Activated CD4-positive, alpha-beta memory T cell treated with anti-CD3 and anti-CD28 coated beads, Interleukin-2, amount 10 ng/mL, durations not matched to agents 7 days and 5 days (primary cell): ENCODE measurements at regions not wholly inside any gene's neighbourhood (a gene's known extent, or its start where the extent isn't known, plus 50 kb on each side); places are given as distances from the start of the nearest gene placed in this dataset.

Experiments
- CTCF ChIA-PET: fragments of 350-600 bp; sonication (Branson Sonifier 250); formaldehyde crosslinking; loops from one replicate; lab custom pipeline; 2021; ENCODE audit warnings: antibody characterized with exemption, inconsistent platforms; lab: Charles Lee
- POLR2A ChIA-PET: fragments of 350-600 bp; sonication (Branson Sonifier 250); formaldehyde crosslinking; loops from one replicate; lab custom pipeline; 2021; ENCODE audit warnings: antibody characterized with exemption; lab: Charles Lee
- DNase-seq: peaks from one replicate; pipeline ENCODE4 v3.0.0-alpha.2; 2020
- H3K27ac Mint-ChIP-seq: one replicate; pipeline ENCODE4 v1.8.0; 2021; ENCODE audit warnings: mild to moderate bottlenecking, mixed read lengths
- H3K27me3 Mint-ChIP-seq: one replicate; pipeline ENCODE4 v1.8.0; 2021; ENCODE audit warnings: mixed read lengths
- H3K36me3 Mint-ChIP-seq: one replicate; pipeline ENCODE4 v1.8.0; 2021; ENCODE audit warnings: low read depth, mixed read lengths
- H3K4me1 Mint-ChIP-seq: one replicate; pipeline ENCODE4 v1.8.0; 2021; ENCODE audit warnings: mixed read lengths
- H3K4me3 Mint-ChIP-seq: one replicate; pipeline ENCODE4 v1.8.0; 2021; ENCODE audit warnings: mild to moderate bottlenecking, mixed read lengths
- H3K9me3 Mint-ChIP-seq: one replicate; pipeline ENCODE4 v1.8.0; 2021; ENCODE audit warnings: mixed read lengths

DNA sequence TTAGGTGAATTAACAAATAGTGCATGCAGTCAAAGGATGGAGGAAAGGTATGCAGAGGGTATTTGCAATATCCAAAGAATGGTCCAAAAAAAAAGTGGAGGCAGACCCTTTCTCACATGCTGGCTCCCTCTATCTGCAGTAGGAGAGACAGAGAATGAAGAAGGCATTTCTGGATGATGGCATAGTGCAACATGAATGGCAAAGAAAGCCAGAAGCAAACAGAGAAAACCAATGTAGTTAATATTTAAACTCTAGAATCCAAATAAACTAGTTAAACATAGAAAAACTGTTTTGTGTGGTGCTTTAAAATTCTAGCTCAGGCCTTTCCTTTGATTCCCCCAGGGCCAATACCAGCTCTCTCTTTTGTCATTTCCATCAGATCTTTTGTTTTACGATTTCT lies 403.1 kb upstream of the WWC1 start:
- Mint-ChIP-seq H3K36me3 (no peaks in the 10 kb centered on the region), H3K9me3 (no peaks in the 10 kb centered on the region), H3K4me1 (no peaks in the 10 kb centered on the region), H3K4me3 (no peak overlapping the region), H3K27me3 (no peaks in the 10 kb centered on the region), H3K27ac (no peak overlapping the region)
- ChIA-PET POLR2A (no interaction called here), CTCF (no interaction called here)
- DNase-seq, result no peak

DNA sequence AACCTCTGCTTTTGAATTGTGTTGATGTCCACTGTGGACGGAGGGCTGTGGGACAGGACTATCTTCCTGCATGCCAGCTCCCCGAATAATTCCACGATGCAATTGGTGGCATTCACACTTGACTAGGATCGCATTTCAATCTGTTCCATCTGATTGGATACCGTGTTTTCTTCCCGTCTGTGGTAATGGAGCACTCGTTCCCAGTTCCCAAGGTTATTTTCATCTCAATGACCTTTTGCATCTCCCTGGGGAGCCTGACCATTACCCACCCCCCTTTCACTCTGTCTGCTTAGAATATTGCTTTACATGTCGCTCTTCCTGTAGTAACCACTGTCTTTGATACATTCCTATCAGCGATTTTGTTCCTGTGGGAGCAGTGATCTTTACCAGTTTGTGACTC lies 402.2 kb upstream of the WWC1 start:
- H3K4me1 Mint-ChIP-seq, result no peaks in the 10 kb centered on the region
- H3K36me3 Mint-ChIP-seq, result no peaks in the 10 kb centered on the region
- no peak overlapping the region for H3K4me3 Mint-ChIP-seq
- H3K9me3 Mint-ChIP-seq, result no peaks in the 10 kb centered on the region
- CTCF ChIA-PET, result no interaction called here
- no peaks in the 10 kb centered on the region for H3K27me3 Mint-ChIP-seq
- no peak overlapping the region for H3K27ac Mint-ChIP-seq
- DNase-seq, result no peak
- POLR2A ChIA-PET, result no interaction called here

DNA sequence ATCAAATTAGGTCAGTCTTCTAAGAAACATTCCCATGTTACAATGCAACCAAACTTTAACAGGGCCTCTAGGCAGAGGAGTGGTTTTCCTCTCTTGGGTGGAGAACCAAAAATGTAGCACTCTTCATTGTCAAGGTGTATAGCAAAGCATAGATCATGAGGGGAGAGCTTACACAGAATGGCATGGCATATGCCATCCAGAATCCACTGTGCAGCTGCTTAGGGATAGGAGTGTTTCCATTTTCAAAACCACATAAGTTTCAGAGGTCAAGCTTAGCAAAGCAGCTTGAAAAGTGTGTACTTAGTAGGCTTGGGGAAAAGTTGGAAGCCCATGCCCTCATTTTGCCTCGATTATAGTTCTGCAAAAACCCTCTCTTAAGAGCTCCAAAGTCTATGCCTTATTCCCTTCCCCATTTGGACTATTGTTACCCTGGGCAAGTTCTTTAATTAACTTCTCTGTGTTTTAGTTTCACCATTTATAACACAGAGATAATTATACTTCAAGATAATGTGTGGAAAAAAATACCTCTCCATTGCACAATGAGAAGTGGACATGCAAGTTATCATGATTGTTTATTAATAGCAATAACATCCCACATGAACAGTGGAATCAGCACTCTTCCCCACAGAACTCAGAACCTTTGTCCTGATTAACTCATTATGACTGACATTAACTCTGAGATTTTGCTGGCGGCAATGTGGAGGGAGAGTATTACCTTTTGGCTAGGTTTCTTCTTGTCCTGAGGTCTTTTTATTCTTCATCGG lies 398.9 kb upstream of the WWC1 start:
- Mint-ChIP-seq H3K9me3 (no peaks in the 10 kb centered on the region), H3K4me1 (no peaks in the 10 kb centered on the region), H3K36me3 (no peaks in the 10 kb centered on the region), H3K4me3 (no peak overlapping the region), H3K27ac (no peak overlapping the region), H3K27me3 (no peaks in the 10 kb centered on the region)
- no peak for DNase-seq
- CTCF ChIA-PET, result no interaction called here
- POLR2A ChIA-PET, result no interaction called here

DNA sequence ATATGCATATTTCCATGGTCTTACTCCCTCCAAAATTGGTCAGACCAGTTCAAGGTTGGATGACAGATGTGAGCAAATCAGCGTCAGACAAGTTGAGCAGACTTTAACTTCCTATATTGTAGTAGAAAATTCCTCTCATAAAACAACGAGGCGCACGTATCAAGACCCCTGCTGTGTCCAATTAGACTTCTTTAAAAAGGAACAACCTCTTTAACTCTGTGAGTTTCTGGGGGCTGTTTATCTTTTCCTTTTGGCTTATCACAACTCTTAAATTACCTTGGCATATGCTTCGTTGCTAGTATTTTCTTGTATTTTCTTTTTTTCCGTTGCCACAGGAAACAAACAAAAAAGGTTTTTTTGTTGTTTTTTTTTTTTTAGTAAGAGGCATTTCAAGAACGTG lies 398.2 kb upstream of the WWC1 start:
- no peak for DNase-seq
- ChIA-PET CTCF (no interaction called here), POLR2A (no interaction called here)
- Mint-ChIP-seq H3K27me3 (no peaks in the 10 kb centered on the region), H3K4me1 (no peaks in the 10 kb centered on the region), H3K36me3 (no peaks in the 10 kb centered on the region), H3K4me3 (no peak overlapping the region), H3K9me3 (no peaks in the 10 kb centered on the region), H3K27ac (no peak overlapping the region)

DNA sequence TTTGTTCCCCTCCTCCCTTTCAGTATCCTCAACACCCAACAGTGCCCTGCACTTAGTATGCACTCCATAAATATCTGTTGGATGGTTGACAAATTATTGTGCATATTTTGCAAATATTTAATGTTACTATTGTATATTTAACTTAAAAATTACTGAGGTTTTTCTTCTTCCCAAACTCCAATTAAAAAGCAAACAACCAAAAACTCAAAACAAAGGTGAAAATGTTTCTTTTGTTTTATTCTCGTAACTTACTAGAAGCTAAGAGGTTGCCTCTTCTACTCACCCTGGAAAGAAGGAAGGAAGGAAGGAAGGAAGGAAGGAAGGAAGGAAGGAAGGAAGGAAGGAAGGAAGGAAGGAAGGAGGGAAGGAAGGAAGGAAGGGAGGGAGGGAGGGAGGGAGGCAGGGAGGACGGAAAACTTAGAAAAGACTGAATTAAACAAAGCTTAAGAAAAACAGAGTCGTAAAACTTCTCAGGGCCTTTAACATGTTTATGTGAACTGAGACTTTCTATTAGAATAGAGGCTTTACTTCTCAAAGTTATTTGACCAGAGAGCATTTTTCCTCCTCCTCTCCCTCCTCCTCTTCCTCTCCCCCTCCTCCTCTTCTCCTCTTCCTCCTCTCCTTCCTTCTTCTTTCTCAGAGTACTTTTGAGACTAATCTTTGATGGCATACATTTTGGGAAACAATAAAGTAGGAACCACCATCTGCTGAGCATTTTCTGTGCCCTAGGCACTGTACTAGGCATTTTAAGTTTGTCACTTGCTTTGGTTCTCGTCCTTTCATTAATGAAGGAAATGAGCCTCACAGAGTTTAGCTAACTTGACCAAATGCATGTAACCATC lies 396.6 kb upstream of the WWC1 start:
- POLR2A ChIA-PET, result no interaction called here
- Mint-ChIP-seq H3K9me3 (no peaks in the 10 kb centered on the region), H3K4me1 (no peaks in the 10 kb centered on the region), H3K4me3 (no peak overlapping the region), H3K36me3 (no peaks in the 10 kb centered on the region), H3K27ac (no peak overlapping the region), H3K27me3 (no peaks in the 10 kb centered on the region)
- CTCF ChIA-PET, result interaction anchor here (1.3 kb wide), 1 partner anchor 11 kb away, joined by 3 read pairs; no protein-coding TSS in a partner anchor
- no peak for DNase-seq

DNA sequence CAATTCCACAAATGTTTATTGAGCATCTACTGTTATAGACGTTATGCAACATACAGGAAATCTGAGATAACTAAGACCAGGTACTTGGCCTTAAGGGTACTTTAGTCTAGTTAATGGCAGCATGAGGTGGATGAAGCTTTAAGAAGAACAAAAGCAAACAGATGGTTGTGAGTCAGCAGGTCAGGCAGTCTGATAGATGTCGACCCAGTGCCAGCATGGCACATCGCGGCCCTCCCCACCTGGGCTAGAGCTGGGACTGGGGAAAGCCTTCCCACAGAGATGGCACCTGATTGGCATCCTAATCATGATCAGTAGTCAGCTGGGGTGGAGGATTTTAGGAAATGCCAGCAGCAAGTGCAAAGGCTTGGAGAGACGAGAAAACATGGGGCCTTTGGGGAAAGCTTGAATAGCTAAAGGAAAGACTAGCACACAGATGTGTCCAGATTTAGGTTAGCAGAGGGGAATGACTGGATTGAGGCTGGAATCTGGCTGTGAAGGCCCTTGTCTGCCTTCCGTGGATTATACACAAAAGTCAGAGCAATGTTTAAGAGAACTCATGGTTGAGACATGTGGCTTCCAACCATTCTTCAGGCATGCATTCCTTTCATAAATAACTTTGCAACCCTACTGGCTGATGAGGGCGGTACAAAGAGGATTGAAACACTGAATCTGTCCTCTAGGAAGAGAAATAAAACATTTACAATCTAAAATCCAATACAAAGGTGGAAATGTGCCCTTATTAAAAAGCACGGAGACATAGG lies 395.4 kb upstream of the WWC1 start:
- ChIA-PET POLR2A (no interaction called here), CTCF (interaction anchor here (1.3 kb wide), 1 partner anchor 10 kb away, joined by 3 read pairs; no protein-coding TSS in a partner anchor)
- H3K36me3 Mint-ChIP-seq, result no peaks in the 10 kb centered on the region
- H3K4me1 Mint-ChIP-seq, result no peaks in the 10 kb centered on the region
- H3K27me3 Mint-ChIP-seq, result no peaks in the 10 kb centered on the region
- no peak for DNase-seq
- no peak overlapping the region for H3K27ac Mint-ChIP-seq
- no peaks in the 10 kb centered on the region for H3K9me3 Mint-ChIP-seq
- no peak overlapping the region for H3K4me3 Mint-ChIP-seq

DNA sequence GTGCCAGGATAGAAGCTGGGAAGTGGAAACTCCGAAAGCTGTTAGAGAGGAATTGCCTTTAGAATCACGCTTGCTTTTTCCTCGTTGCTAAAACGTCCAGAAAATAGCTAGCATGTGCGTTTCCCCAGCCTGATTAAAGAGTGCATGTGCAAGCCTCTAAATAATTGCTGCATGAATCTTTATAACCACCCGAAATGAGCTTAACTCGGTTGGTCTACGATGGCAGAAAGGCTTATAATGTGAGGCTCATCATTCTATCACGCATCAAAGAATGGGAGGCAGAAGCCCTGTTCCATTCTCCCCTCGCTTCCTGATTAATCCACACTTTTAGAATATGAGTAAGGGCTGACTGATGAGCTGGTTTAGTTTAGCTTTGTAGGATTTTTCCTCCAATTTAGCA lies 394.6 kb upstream of the WWC1 start:
- H3K4me3 Mint-ChIP-seq, result no peak overlapping the region
- no peaks in the 10 kb centered on the region for H3K9me3 Mint-ChIP-seq
- ChIA-PET POLR2A (no interaction called here), CTCF (no interaction called here)
- DNase-seq, result no peak
- no peaks in the 10 kb centered on the region for H3K4me1 Mint-ChIP-seq
- no peaks in the 10 kb centered on the region for H3K36me3 Mint-ChIP-seq
- H3K27ac Mint-ChIP-seq, result no peak overlapping the region
- H3K27me3 Mint-ChIP-seq, result no peaks in the 10 kb centered on the region

DNA sequence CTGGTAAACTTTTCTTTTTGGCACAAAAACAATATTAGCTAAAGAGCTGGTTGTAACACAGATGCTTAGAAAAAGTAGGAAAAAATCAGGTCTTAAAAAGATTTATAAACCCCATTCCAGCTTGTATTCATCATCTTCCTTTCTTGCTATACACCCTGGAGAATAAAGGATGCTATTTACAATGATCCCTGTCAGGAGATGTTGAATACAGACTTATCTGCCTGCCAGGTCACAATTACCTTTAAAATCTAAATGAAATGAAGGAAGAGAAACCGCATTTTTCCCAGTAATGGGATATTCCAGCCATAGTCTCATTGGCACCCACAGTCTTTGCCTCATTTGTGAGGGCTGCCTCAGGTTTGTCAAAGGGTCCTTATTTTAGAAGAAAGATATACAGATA lies 394.1 kb upstream of the WWC1 start:
- Mint-ChIP-seq H3K9me3 (no peaks in the 10 kb centered on the region), H3K4me3 (no peak overlapping the region), H3K27me3 (no peaks in the 10 kb centered on the region), H3K27ac (no peak overlapping the region), H3K4me1 (no peaks in the 10 kb centered on the region), H3K36me3 (no peaks in the 10 kb centered on the region)
- no peak for DNase-seq
- CTCF ChIA-PET, result interaction anchor here (0.7 kb wide), 1 partner anchor 1540 kb away, joined by 7 read pairs; no protein-coding TSS in a partner anchor
- POLR2A ChIA-PET, result no interaction called here

DNA sequence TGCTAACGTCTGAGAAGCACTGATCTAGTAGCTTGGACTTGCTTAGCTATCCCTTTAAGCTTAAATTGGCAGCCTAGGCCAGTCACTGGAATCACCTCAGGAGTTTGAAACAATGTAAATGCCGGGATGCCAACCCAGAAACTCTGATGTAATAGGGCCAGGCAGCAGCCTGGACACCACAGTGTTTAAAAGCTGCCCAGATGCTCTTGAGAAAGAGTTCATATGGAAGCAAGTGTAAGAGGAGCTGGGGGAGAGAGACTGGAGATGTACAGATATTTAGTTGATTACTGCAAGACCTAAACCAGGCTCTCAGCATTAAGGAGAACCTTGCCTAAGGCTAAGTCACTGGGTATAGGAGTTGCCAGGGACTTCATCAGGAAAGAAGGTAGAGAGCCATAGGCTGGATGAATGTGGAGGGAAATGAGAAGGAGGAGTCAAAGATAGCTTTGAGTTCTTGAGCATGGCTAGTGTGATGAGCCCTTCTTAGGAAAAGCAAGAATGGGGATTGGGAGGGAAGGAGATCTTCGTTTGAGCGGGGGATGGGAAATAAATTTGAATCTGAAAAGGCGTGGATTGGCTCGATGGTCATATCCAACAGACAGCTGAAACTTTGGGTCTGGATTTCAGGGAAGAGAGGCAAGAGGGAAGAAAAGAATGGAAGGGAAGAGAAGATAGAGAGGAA lies 392.9 kb upstream of the WWC1 start:
- no peak for DNase-seq
- H3K4me1 Mint-ChIP-seq, result no peaks in the 10 kb centered on the region
- no peak overlapping the region for H3K27ac Mint-ChIP-seq
- H3K4me3 Mint-ChIP-seq, result no peak overlapping the region
- CTCF ChIA-PET, result interaction anchor here (0.5 kb wide), 1 partner anchor 442 kb away, joined by 3 read pairs; no protein-coding TSS in a partner anchor
- H3K36me3 Mint-ChIP-seq, result no peaks in the 10 kb centered on the region
- no peaks in the 10 kb centered on the region for H3K27me3 Mint-ChIP-seq
- no peaks in the 10 kb centered on the region for H3K9me3 Mint-ChIP-seq
- POLR2A ChIA-PET, result no interaction called here

DNA sequence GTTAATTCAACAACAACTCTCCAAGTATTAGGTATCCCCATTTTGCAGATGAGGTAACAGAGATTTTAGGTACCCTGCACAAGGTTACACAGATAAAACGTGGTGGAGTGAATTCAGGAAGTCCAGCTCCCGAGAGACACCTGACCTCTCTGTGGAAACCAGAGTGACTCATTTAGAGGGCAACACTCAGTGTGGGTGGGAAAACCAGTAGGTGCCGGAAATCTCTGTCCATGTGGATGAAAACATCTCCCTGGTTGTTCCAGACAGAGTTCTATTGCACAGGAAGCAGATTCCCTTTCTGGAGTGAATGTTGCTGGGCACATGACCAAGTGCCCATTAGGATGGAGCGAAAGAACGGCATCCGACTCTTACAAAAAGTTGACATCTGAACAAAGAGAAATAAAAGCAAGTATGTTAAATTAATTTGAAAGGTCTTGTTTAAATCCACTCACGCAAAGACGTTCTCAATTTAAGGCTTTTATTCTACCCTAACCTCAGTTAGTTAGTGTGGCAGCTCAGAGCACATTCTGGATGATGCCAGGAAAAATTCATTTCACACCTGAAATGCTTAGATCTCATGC lies 391.9 kb upstream of the WWC1 start:
- ChIA-PET CTCF (no interaction called here), POLR2A (no interaction called here)
- no peak overlapping the region for H3K27ac Mint-ChIP-seq
- no peaks in the 10 kb centered on the region for H3K9me3 Mint-ChIP-seq
- H3K4me1 Mint-ChIP-seq, result no peaks in the 10 kb centered on the region
- no peak for DNase-seq
- no peaks in the 10 kb centered on the region for H3K36me3 Mint-ChIP-seq
- H3K4me3 Mint-ChIP-seq, result no peak overlapping the region
- H3K27me3 Mint-ChIP-seq, result no peaks in the 10 kb centered on the region

DNA sequence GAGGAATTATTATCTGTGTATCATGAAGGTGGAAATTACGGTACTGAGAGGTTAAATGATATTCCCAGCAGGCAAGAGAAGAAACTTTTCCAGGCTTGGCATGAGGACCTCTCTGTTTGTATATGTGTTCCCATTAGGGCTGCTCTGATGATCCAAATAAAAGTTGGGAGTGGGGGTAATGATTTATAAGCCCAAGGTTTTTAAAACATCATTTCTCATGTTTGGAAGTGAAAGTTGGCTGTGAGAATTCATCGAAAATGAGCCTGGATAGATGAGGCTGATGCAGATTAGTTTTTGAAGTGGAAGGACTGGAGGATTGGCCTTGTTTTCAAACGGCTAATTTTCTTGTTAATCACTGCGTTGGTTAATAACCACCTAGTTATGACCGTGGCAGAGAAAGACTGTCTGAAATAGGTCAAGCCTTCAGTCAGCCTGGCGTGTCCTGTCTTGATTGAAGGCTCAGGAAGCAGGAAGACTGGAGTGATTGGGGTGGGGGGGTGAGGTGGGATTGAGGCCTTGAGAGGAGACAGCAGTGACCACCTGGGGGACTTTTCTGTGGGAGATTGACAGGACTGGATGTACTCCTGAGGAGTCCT lies 391.0 kb upstream of the WWC1 start:
- Mint-ChIP-seq H3K4me3 (no peak overlapping the region), H3K9me3 (no peaks in the 10 kb centered on the region), H3K27me3 (no peaks in the 10 kb centered on the region), H3K36me3 (no peaks in the 10 kb centered on the region), H3K27ac (no peak overlapping the region), H3K4me1 (no peaks in the 10 kb centered on the region)
- POLR2A ChIA-PET, result no interaction called here
- CTCF ChIA-PET, result no interaction called here
- DNase-seq, result no peak

DNA sequence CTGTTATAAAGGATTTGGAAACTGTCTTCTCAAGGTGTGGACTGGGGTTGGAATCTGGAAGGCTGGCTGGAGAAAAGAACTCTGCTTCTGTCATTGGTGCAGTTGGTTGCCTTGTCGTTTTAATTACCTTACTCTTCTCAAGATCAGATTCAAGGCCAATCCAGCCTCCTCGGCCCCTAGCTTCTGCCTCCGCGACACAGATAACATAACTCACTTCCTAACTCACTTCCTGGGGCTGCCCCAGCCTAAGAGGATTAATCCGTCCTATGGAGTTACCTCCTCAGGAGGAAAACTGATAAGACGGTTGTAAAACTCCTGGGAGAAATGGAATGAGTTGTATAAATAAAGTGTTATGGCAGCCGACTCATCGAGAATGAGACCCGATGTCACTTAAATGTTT lies 389.1 kb upstream of the WWC1 start:
- H3K4me3 Mint-ChIP-seq, result no peak overlapping the region
- H3K36me3 Mint-ChIP-seq, result no peaks in the 10 kb centered on the region

More for the DNA sequence above, 389.1 kb upstream of the WWC1 start:
- no peaks in the 10 kb centered on the region for H3K27me3 Mint-ChIP-seq
- CTCF ChIA-PET, result no interaction called here
- H3K27ac Mint-ChIP-seq, result no peak overlapping the region
- no peaks in the 10 kb centered on the region for H3K9me3 Mint-ChIP-seq
- no peaks in the 10 kb centered on the region for H3K4me1 Mint-ChIP-seq
- POLR2A ChIA-PET, result no interaction called here
- DNase-seq, result no peak
